ENCODE measurements at regions not wholly inside any gene's neighbourhood (a gene's known extent, or its start where the extent isn't known, plus 50 kb on each side); places are given as distances from the start of the nearest gene placed in this dataset.

DNA sequence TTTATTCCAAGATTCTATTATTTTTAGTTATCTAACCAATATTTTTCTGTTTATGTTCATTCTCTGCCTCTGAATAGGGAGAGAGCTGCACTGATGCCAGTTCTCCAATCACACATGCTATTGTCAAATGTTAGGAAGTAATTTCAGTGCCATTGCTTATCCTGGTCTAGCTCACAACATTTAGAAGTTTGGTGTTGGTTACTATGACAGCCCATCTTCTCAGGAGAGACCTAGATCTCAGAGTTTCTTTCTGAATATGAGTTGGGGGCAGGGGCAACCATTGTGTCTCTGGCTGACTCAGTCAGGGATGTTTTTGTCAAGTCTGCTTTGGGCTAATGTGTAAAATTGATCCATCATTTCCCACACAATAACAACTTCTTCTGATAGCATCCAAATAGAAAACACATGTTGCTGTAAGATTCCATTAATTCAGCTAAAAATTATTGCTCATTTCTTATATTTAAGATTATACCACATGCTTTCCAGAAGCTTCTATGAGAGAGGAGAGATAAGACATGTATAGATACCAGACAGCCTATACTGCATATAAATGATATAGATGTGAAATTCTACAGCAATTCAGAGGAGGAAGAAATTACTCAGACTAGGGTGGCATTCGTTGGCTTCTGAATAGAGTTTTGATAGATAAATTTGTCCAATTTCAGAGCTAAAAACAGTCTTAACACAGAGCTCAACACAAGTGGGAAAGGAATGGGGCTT lies 64.8 kb downstream of the DACT1 start:
- Histone ChIP-seq H3K9me3 (ENCODE audit: severe bottlenecking) (no peaks in the 10 kb centered on the region), H3K27ac (ENCODE audit: poor library complexity, severe bottlenecking) (no peak overlapping the region), H3K27me3 (ENCODE audit: insufficient read depth, poor library complexity, severe bottlenecking) (no peaks in the 10 kb centered on the region), H3K36me3 (ENCODE audit: low read depth) (no peaks in the 10 kb centered on the region), H3K4me1 (ENCODE audit: insufficient read depth, poor library complexity, severe bottlenecking) (no peaks in the 10 kb centered on the region), H3K4me3 (ENCODE audit: severe bottlenecking) (no peak overlapping the region)
- DNase-seq (ENCODE audit: low spot score) (no peak), ATAC-seq (ENCODE audit: low read depth) (no peak)
- TF ChIP-seq, protein P1, sequence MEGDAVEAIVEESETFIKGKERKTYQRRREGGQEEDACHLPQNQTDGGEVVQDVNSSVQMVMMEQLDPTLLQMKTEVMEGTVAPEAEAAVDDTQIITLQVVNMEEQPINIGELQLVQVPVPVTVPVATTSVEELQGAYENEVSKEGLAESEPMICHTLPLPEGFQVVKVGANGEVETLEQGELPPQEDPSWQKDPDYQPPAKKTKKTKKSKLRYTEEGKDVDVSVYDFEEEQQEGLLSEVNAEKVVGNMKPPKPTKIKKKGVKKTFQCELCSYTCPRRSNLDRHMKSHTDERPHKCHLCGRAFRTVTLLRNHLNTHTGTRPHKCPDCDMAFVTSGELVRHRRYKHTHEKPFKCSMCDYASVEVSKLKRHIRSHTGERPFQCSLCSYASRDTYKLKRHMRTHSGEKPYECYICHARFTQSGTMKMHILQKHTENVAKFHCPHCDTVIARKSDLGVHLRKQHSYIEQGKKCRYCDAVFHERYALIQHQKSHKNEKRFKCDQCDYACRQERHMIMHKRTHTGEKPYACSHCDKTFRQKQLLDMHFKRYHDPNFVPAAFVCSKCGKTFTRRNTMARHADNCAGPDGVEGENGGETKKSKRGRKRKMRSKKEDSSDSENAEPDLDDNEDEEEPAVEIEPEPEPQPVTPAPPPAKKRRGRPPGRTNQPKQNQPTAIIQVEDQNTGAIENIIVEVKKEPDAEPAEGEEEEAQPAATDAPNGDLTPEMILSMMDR (IDR thresholded peaks at IDR 0.05; ENCODE audit: poor library complexity, severe bottlenecking), result no peak

- TF ChIP-seq, protein P1 (IDR thresholded peaks at IDR 0.05; ENCODE audit: poor library complexity, severe bottlenecking), result no peak
- Histone ChIP-seq H3K27ac (ENCODE audit: poor library complexity, severe bottlenecking) (no peak overlapping the region), H3K4me3 (ENCODE audit: severe bottlenecking) (no peak overlapping the region), H3K9me3 (ENCODE audit: severe bottlenecking) (no peaks in the 10 kb centered on the region), H3K27me3 (ENCODE audit: insufficient read depth, poor library complexity, severe bottlenecking) (no peaks in the 10 kb centered on the region), H3K36me3 (ENCODE audit: low read depth) (no peaks in the 10 kb centered on the region), H3K4me1 (ENCODE audit: insufficient read depth, poor library complexity, severe bottlenecking) (no peaks in the 10 kb centered on the region)
- ATAC-seq (ENCODE audit: low read depth), result no peak
- no peak for DNase-seq (ENCODE audit: low spot score)
These were observed 65.4 kb downstream of the DACT1 start for GRCh38 chr14:58703161-58703506.

GRCh38 chr14:58705066-58705465 lies 67.3 kb downstream of the DACT1 start:
- H3K9me3 ChIP-seq (ENCODE audit: severe bottlenecking), result no peaks in the 10 kb centered on the region
- DNase-seq (ENCODE audit: low spot score), result no peak
- H3K36me3 ChIP-seq (ENCODE audit: low read depth), result no peaks in the 10 kb centered on the region
- H3K27ac ChIP-seq (ENCODE audit: poor library complexity, severe bottlenecking), result no peak overlapping the region
- no peak for ATAC-seq (ENCODE audit: low read depth)
- TF ChIP-seq, protein P1 (IDR thresholded peaks at IDR 0.05; ENCODE audit: poor library complexity, severe bottlenecking), result no peak
- no peak overlapping the region for H3K4me3 ChIP-seq (ENCODE audit: severe bottlenecking)
- no peaks in the 10 kb centered on the region for H3K27me3 ChIP-seq (ENCODE audit: insufficient read depth, poor library complexity, severe bottlenecking)
- no peaks in the 10 kb centered on the region for H3K4me1 ChIP-seq (ENCODE audit: insufficient read depth, poor library complexity, severe bottlenecking)

DNA sequence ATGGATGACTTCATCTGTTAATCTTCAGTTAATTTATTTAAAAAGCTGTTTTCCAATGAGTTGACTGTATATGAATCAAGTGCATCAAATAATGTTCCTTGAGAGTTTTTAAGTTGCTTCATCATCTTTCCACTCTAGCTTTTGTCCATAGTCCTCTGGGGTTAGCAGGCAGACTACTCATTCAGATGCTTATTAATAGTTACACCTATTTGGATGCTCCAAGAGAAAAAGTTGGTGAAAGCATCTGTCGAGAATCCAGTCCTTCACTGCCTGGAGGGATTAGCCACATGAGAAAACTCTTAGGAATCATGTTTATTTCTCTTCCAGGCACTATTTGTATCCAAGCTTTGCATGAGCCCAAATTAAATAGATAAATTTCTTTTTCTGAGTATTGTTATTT lies 70.2 kb downstream of the DACT1 start:
- ATAC-seq (ENCODE audit: low read depth) (no peak), DNase-seq (ENCODE audit: low spot score) (no peak)
- H3K27ac ChIP-seq (ENCODE audit: poor library complexity, severe bottlenecking), result no peak overlapping the region
- no peaks in the 10 kb centered on the region for H3K9me3 ChIP-seq (ENCODE audit: severe bottlenecking)
- TF ChIP-seq, protein P1 (IDR thresholded peaks at IDR 0.05; ENCODE audit: poor library complexity, severe bottlenecking), result no peak
- H3K4me1 ChIP-seq (ENCODE audit: insufficient read depth, poor library complexity, severe bottlenecking), result no peaks in the 10 kb centered on the region
- H3K36me3 ChIP-seq (ENCODE audit: low read depth), result no peaks in the 10 kb centered on the region
- H3K27me3 ChIP-seq (ENCODE audit: insufficient read depth, poor library complexity, severe bottlenecking), result no peaks in the 10 kb centered on the region
- H3K4me3 ChIP-seq (ENCODE audit: severe bottlenecking), result no peak overlapping the region

- no peak for DNase-seq (ENCODE audit: low spot score)
- H3K9me3 ChIP-seq (ENCODE audit: severe bottlenecking), result no peaks in the 10 kb centered on the region
- H3K27ac ChIP-seq (ENCODE audit: poor library complexity, severe bottlenecking), result no peak overlapping the region
- no peaks in the 10 kb centered on the region for H3K36me3 ChIP-seq (ENCODE audit: low read depth)
- H3K4me3 ChIP-seq (ENCODE audit: severe bottlenecking), result no peak overlapping the region
- no peaks in the 10 kb centered on the region for H3K4me1 ChIP-seq (ENCODE audit: insufficient read depth, poor library complexity, severe bottlenecking)
- TF ChIP-seq, protein P1 (IDR thresholded peaks at IDR 0.05; ENCODE audit: poor library complexity, severe bottlenecking), result no peak
- no peaks in the 10 kb centered on the region for H3K27me3 ChIP-seq (ENCODE audit: insufficient read depth, poor library complexity, severe bottlenecking)
- ATAC-seq (ENCODE audit: low read depth), result no peak
These were observed 72.2 kb downstream of the DACT1 start for GRCh38 chr14:58709949-58710348.

Measured in RWPE2 (cell line).